ENCODE measurements at regions not wholly inside any gene's neighbourhood (a gene's known extent, or its start where the extent isn't known, plus 50 kb on each side); places are given as distances from the start of the nearest gene placed in this dataset.

DNA sequence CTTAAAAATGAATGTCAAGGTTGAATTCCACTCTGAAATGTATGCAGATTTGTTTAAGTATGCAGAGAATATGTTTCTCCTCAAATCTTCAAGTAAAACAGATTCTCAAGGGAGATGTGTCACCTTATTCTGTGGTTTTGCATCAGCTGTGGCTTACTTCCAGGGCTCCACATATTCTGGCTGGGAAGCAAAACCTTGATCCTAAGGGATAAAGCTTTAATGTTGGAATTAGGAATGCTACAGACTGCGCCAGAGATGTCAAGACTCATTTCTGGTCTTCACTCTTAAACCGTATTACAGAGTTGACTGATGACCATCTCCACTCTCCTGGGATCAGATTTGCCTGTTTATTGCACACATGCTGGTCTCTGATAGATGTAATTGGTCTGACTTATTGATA lies 143.9 kb upstream of the DIPK2B start:
- no peaks in the 10 kb centered on the region for H3K9me3 ChIP-seq (ENCODE audit: control insufficient read depth, insufficient read depth, low read length)
- no peak overlapping the region for H3K27ac ChIP-seq (ENCODE audit: low read depth, low read length)
- DNase-seq (ENCODE audit: low read depth, low spot score): no peak
- ChIA-PET CTCF (no interaction called here), POLR2A (interaction anchor here (0.7 kb wide), 1 partner anchor 162 kb away, joined by 7 read pairs; no protein-coding TSS in a partner anchor)
- TF ChIP-seq, protein P1, sequence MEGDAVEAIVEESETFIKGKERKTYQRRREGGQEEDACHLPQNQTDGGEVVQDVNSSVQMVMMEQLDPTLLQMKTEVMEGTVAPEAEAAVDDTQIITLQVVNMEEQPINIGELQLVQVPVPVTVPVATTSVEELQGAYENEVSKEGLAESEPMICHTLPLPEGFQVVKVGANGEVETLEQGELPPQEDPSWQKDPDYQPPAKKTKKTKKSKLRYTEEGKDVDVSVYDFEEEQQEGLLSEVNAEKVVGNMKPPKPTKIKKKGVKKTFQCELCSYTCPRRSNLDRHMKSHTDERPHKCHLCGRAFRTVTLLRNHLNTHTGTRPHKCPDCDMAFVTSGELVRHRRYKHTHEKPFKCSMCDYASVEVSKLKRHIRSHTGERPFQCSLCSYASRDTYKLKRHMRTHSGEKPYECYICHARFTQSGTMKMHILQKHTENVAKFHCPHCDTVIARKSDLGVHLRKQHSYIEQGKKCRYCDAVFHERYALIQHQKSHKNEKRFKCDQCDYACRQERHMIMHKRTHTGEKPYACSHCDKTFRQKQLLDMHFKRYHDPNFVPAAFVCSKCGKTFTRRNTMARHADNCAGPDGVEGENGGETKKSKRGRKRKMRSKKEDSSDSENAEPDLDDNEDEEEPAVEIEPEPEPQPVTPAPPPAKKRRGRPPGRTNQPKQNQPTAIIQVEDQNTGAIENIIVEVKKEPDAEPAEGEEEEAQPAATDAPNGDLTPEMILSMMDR (IDR thresholded peaks at IDR 0.05; ENCODE audit: low read depth, low read length): no peak
- no peak overlapping the region for H3K4me3 ChIP-seq (ENCODE audit: low read depth, low read length)
- no peaks in the 10 kb centered on the region for H3K27me3 ChIP-seq (ENCODE audit: control insufficient read depth, insufficient read depth, low read length)

DNA sequence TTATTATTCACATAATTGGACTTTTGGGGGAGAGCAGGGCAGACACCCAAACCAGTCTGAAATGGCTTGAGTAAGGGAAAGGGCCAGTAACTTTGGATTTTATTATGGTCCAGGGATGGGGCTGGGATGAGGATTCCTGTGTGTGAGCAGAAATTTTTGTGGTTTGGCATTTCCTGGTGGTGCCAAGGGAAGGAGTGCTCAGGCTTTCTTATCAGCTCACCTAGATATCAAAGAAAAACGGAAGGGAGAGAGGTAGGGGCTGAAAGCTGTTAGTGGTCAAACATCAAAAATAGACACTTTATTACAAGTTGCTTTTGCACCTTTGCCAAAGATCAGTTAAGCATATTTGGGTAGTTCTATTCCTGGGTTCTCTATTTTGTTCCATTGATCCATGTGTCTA lies 128.5 kb upstream of the DIPK2B start:
- TF ChIP-seq, protein P1 (IDR thresholded peaks at IDR 0.05; ENCODE audit: low read depth, low read length): no peak
- H3K9me3 ChIP-seq (ENCODE audit: control insufficient read depth, insufficient read depth, low read length): no peaks in the 10 kb centered on the region
- ChIA-PET POLR2A (no interaction called here), CTCF (no interaction called here)
- H3K27ac ChIP-seq (ENCODE audit: low read depth, low read length): no peak overlapping the region
- no peak for DNase-seq (ENCODE audit: low read depth, low spot score)
- no peak overlapping the region for H3K4me3 ChIP-seq (ENCODE audit: low read depth, low read length)
- no peaks in the 10 kb centered on the region for H3K27me3 ChIP-seq (ENCODE audit: control insufficient read depth, insufficient read depth, low read length)

DNA sequence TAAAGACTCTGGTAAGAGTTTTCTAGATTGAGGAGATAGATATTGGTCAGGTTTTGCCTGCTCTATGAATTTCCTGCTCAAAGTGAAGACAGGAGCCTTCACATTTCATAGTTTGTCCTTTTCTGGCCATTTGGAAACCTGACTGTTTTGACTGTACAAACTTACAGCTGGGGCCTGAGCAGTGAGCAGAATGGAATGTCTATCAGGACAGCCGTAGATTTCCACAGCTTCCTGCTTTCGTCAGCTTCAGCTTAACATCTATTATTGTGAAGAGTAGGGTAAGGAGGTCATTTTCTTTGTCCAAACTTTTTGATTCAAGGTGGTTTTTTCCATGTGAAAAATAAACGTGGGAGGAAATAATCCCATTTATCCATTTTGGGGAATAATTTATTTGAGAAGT lies 124.3 kb upstream of the DIPK2B start:
- ChIA-PET CTCF (interaction anchor here (0.9 kb wide), 1 partner anchor 1084 kb away, joined by 3 read pairs; no protein-coding TSS in a partner anchor), POLR2A (interaction anchor here (0.6 kb wide), 1 partner anchor 190 kb away, joined by 3 read pairs; no protein-coding TSS in a partner anchor)
- no peak for DNase-seq (ENCODE audit: low read depth, low spot score)
- H3K9me3 ChIP-seq (ENCODE audit: control insufficient read depth, insufficient read depth, low read length): no peaks in the 10 kb centered on the region
- no peak overlapping the region for H3K4me3 ChIP-seq (ENCODE audit: low read depth, low read length)
- H3K27me3 ChIP-seq (ENCODE audit: control insufficient read depth, insufficient read depth, low read length): no peaks in the 10 kb centered on the region
- H3K27ac ChIP-seq (ENCODE audit: low read depth, low read length): no peak overlapping the region
- TF ChIP-seq, protein P1 (IDR thresholded peaks at IDR 0.05; ENCODE audit: low read depth, low read length): no peak

DNA sequence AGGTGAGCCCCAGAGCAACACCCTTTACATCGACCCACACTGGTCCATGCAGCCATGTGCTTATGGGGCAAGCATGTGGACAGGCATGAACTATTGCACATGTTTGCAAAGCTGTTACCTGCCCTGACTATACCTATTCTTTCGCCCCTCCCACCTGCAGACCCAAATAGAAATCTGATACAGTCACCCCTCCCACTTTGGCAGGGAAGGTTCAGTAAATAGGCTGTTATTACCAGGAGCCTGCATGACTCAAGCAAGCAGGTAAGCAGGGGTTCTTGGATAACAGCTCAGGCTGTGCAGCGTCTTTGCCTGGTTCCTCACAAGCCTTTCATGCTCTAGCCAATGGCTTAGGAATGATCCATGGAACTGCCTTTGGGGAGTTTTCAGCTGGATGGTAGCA lies 122.7 kb upstream of the DIPK2B start:
- no peaks in the 10 kb centered on the region for H3K27me3 ChIP-seq (ENCODE audit: control insufficient read depth, insufficient read depth, low read length)
- no peak overlapping the region for H3K4me3 ChIP-seq (ENCODE audit: low read depth, low read length)
- no peak for DNase-seq (ENCODE audit: low read depth, low spot score)
- TF ChIP-seq, protein P1 (IDR thresholded peaks at IDR 0.05; ENCODE audit: low read depth, low read length): no peak
- no peak overlapping the region for H3K27ac ChIP-seq (ENCODE audit: low read depth, low read length)
- POLR2A ChIA-PET: interaction anchor here (0.6 kb wide), 1 partner anchor 86 kb away, joined by 4 read pairs; no protein-coding TSS in a partner anchor
- no peaks in the 10 kb centered on the region for H3K9me3 ChIP-seq (ENCODE audit: control insufficient read depth, insufficient read depth, low read length)
- CTCF ChIA-PET: interaction anchor here (0.9 to 3.0 kb wide), 7 partner anchors 24 to 1053 kb away, joined by 3 to 9 read pairs (median 4); no protein-coding TSS in a partner anchor

DNA sequence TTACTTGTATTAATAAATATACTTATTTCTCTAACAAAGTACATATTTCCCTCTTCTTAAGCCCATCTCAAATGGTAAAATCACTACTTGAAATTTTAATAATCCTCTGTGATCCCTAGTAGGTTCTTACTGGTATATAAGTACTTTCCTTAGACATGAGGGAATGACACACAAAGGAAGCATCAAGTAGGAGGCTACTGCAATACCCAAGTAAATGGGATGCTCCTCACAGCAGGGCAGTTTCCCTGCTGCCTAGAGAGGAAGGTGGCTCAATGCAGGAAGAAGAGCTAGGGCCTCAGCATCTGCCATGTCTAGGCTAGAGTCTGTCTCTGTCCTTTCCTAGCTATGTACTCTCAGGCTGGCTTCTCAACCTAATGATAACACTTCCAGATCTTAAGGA lies 122.1 kb upstream of the DIPK2B start:
- CTCF ChIA-PET: interaction anchor here (0.7 to 3.0 kb wide), 8 partner anchors 24 to 1085 kb away, joined by 3 to 9 read pairs (median 4); no protein-coding TSS in a partner anchor
- no peak for DNase-seq (ENCODE audit: low read depth, low spot score)
- TF ChIP-seq, protein P1 (IDR thresholded peaks at IDR 0.05; ENCODE audit: low read depth, low read length): no peak
- Histone ChIP-seq H3K27me3 (ENCODE audit: control insufficient read depth, insufficient read depth, low read length) (no peaks in the 10 kb centered on the region), H3K27ac (ENCODE audit: low read depth, low read length) (no peak overlapping the region), H3K9me3 (ENCODE audit: control insufficient read depth, insufficient read depth, low read length) (no peaks in the 10 kb centered on the region), H3K4me3 (ENCODE audit: low read depth, low read length) (no peak overlapping the region)
- POLR2A ChIA-PET: interaction anchor here (0.9 to 1.4 kb wide), 2 partner anchors 157 to 423 kb away, joined by 3 to 7 read pairs; no protein-coding TSS in a partner anchor

All from AG04450 (cell line).